DND-41 (cell line): ENCODE measurements at regions not wholly inside any gene's neighbourhood (a gene's known extent, or its start where the extent isn't known, plus 50 kb on each side); places are given as distances from the start of the nearest gene placed in this dataset.
"Not testable (repeated sequence)": the region's sequence is repeated elsewhere in the genome, so short reads cannot be mapped to it uniquely, and the experiment has no call there.

Experiments
- ATAC-seq: fragments of 200-7000 bp; cut with Tn5 transposase; 3 replicates; pipeline ENCODE4 v1.9.1; 2021; ENCODE audit warnings: low read depth; ENCODE audit not compliant: insufficient read depth
- DNase-seq: peaks from one replicate; pipeline ENCODE4 v3.0.0-alpha.2; 2020
- H2AFZ ChIP-seq: 2 replicates; pipeline ENCODE4 v1.6.0; 2012; ENCODE audit warnings: low read depth, low read length
- H3K27ac ChIP-seq: 2 replicates; pipeline ENCODE4 v1.5.1; 2012; ENCODE audit warnings: low read length, inconsistent platforms
- H3K27me3 ChIP-seq: fragments of 200-600 bp; sonication (generic); 2 replicates; pipeline ENCODE4 v1.6.0; 2012; ENCODE audit warnings: low read length, mild to moderate bottlenecking, inconsistent platforms; ENCODE audit not compliant: insufficient read depth, poor library complexity
- H3K36me3 ChIP-seq: 2 replicates; pipeline ENCODE4 v1.5.1; 2012; ENCODE audit warnings: low read length, inconsistent platforms; ENCODE audit not compliant: insufficient read depth
- H3K4me1 ChIP-seq: 2 replicates; pipeline ENCODE4 v1.5.1; 2012; ENCODE audit warnings: mild to moderate bottlenecking, low read length; ENCODE audit not compliant: insufficient read depth
- H3K4me2 ChIP-seq: 2 replicates; pipeline ENCODE4 v1.6.0; 2012; ENCODE audit warnings: mild to moderate bottlenecking, moderate library complexity, low read length, inconsistent platforms; ENCODE audit not compliant: insufficient read depth
- H3K4me3 ChIP-seq, 2 experiments: fragments of 200-600 bp in 1 of 2; shearing (Covaris generic) in 1 of 2; 2 replicates each; pipeline ENCODE4 v1.5.1; 2012 to 2016; ENCODE audit warnings: inconsistent platforms in 2 of 2, low read length in 2 of 2, mild to moderate bottlenecking in 2 of 2, low read depth in 1 of 2, moderate library complexity in 1 of 2
- H3K79me2 ChIP-seq: 2 replicates; pipeline ENCODE4 v1.6.0; 2012; ENCODE audit warnings: low read length, inconsistent platforms; ENCODE audit not compliant: insufficient read depth
- H3K9ac ChIP-seq: 2 replicates; pipeline ENCODE4 v1.6.0; 2012; ENCODE audit warnings: low read depth, mild to moderate bottlenecking, inconsistent platforms, low read length, moderate library complexity
- H3K9me3 ChIP-seq: 2 replicates; pipeline ENCODE4 v1.5.1; 2012; ENCODE audit warnings: low read length, moderate library complexity, mild to moderate bottlenecking, inconsistent platforms; ENCODE audit not compliant: insufficient read depth, severe bottlenecking
- H4K20me1 ChIP-seq: 2 replicates; pipeline ENCODE4 v1.6.0; 2012; ENCODE audit warnings: low read length; ENCODE audit not compliant: insufficient read depth
- EZH2 ChIP-seq: IDR thresholded peaks from 3 replicates; pipeline ENCODE4 v1.6.1; 2012; ENCODE audit warnings: borderline replicate concordance, low read depth, mild to moderate bottlenecking, moderate library complexity, low read length, inconsistent platforms; ENCODE audit not compliant: severe bottlenecking
- TF ChIP-seq, protein P1 (sequence below): IDR thresholded peaks from 2 replicates; pipeline ENCODE4 v1.5.1; 2012; ENCODE audit warnings: borderline replicate concordance, low read length, moderate library complexity, mild to moderate bottlenecking; ENCODE audit not compliant: poor library complexity, severe bottlenecking; ENCODE audit errors: extremely low read depth

DNA sequence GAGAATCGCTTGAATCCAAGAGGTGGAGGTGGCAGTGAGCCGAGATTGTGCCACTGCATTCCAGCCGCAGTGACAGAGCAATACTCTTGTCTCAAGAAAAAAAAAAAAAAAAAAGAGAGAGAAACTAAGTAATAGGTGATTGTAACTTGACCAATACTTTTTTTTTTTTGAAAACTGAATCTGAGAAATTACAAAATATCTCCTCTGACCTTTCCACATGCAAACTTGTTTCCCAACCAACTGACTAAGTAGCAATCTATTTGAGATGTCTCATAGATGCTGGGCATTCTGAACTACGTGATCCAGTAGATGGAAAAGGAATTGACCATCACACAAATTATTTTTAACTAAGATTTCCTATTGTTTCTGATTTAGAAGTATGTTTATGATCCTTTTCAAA lies 407.3 kb upstream of the CHORDC1 start:
- no peak overlapping the region for H3K27ac ChIP-seq
- no peaks in the 10 kb centered on the region for H3K9me3 ChIP-seq
- no peak for ATAC-seq

DNA sequence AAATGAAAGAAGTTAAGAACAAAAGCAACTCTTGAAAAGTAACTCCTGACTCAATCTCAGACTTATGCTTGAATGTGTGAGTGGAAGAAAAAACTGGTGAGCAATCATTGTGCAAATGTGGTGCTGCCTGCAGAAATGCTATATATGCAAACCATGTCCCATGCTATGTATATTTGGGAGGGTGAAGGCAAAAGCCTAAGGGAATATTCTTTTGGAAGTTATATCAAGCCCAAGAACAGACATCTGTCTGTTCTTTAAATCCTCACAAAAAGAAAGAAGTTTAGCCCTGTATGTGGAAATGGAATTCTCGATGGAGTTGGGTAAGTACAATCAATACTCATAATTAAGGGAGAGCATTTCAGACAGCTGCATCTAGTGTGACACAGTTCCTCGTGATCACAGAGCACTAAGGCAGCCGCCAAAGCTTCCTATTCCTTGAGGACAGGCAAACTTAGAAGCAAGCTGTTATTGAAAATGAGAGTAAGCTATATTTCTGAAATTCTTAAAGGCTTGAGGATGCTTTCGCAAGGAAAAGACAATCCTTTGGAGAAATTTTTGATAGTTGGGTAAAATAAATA lies 406.5 kb upstream of the CHORDC1 start:
- DNase-seq (no peak), ATAC-seq (no peak)
- Histone ChIP-seq H2AFZ (no peak overlapping the region), H3K4me1 (no peaks in the 10 kb centered on the region), H3K27me3 (no peaks in the 10 kb centered on the region), H3K79me2 (no peaks in the 10 kb centered on the region), H3K9me3 (no peaks in the 10 kb centered on the region), H4K20me1 (no peaks in the 10 kb centered on the region), H3K36me3 (no peaks in the 10 kb centered on the region), H3K4me3 (no peak overlapping the region), H3K9ac (no peak overlapping the region), H3K4me2 (no peak overlapping the region), H3K27ac (no peak overlapping the region)
- TF ChIP-seq, protein P1, sequence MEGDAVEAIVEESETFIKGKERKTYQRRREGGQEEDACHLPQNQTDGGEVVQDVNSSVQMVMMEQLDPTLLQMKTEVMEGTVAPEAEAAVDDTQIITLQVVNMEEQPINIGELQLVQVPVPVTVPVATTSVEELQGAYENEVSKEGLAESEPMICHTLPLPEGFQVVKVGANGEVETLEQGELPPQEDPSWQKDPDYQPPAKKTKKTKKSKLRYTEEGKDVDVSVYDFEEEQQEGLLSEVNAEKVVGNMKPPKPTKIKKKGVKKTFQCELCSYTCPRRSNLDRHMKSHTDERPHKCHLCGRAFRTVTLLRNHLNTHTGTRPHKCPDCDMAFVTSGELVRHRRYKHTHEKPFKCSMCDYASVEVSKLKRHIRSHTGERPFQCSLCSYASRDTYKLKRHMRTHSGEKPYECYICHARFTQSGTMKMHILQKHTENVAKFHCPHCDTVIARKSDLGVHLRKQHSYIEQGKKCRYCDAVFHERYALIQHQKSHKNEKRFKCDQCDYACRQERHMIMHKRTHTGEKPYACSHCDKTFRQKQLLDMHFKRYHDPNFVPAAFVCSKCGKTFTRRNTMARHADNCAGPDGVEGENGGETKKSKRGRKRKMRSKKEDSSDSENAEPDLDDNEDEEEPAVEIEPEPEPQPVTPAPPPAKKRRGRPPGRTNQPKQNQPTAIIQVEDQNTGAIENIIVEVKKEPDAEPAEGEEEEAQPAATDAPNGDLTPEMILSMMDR = no peak
- no peak for TF ChIP-seq EZH2

More for the DNA sequence above, 407.3 kb upstream of the CHORDC1 start:
- H3K36me3 ChIP-seq = no peaks in the 10 kb centered on the region
- no peak overlapping the region for H2AFZ ChIP-seq
- H3K79me2 ChIP-seq = no peaks in the 10 kb centered on the region
- no peak for TF ChIP-seq EZH2
- TF ChIP-seq, protein P1 = no peak
- no peaks in the 10 kb centered on the region for H3K27me3 ChIP-seq
- no peaks in the 10 kb centered on the region for H4K20me1 ChIP-seq
- H3K4me3 ChIP-seq = no peak overlapping the region
- H3K4me1 ChIP-seq = no peaks in the 10 kb centered on the region
- DNase-seq = no peak
- H3K4me2 ChIP-seq = no peak overlapping the region
- H3K9ac ChIP-seq = no peak overlapping the region

DNA sequence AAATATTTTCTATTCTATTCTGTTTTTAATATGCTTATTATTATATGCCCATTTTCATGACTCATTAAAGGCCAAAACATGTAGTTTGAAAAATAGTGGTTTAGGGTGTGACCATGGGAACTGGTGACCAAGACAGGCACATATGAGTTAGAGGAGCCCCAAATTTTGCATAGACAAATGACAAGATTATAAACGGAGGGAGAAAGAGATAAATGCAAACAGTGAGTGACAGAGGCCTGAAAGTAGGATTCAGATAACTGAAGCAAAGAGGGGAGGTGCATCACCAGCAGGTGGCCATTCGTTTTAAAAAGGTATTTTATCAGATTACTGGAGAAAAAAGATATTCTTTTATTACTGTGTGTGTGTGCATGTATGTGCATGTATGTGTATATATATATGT lies 391.5 kb upstream of the CHORDC1 start:
- Histone ChIP-seq H3K9me3 (no peaks in the 10 kb centered on the region), H3K9ac (no peak overlapping the region), H3K4me1 (no peaks in the 10 kb centered on the region), H3K36me3 (no peaks in the 10 kb centered on the region), H3K27ac (no peak overlapping the region), H2AFZ (no peak overlapping the region), H3K4me2 (no peak overlapping the region), H3K27me3 (no peaks in the 10 kb centered on the region), H3K79me2 (no peaks in the 10 kb centered on the region), H3K4me3 (no peak overlapping the region), H4K20me1 (no peaks in the 10 kb centered on the region)
- no peak for ATAC-seq
- TF ChIP-seq, protein P1 = no peak
- no peak for TF ChIP-seq EZH2
- DNase-seq = no peak

DNA sequence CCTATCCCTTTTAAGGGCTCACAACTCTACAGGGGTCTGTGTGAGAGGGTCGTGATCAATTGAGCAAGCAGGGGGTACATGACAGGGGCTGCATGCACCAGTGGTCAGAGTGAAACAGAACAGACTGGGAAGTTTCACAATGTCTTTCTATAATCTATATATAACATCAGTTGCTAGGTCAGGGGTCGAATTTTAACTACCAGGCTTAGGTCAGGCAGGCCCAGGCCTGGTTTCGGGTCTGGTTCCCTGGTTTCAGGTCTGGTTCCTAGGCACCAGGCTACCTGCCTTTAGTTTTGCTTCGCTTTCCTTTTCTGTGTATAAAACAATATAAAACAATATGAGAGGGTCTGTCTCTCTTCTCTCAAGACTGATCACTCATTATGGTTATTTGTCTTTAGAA lies 390.2 kb upstream of the CHORDC1 start:
- H3K79me2 ChIP-seq = not testable (repeated sequence)

More for the DNA sequence above, 390.2 kb upstream of the CHORDC1 start:
- H3K4me1 ChIP-seq, H3K9ac ChIP-seq, H3K4me2 ChIP-seq, H2AFZ ChIP-seq, H4K20me1 ChIP-seq, H3K9me3 ChIP-seq, H3K27me3 ChIP-seq, H3K27ac ChIP-seq, ATAC-seq, H3K4me3 ChIP-seq, DNase-seq, H3K36me3 ChIP-seq: not testable (repeated sequence)
